Panc1 (cell line): ENCODE measurements at regions not wholly inside any gene's neighbourhood (a gene's known extent, or its start where the extent isn't known, plus 50 kb on each side); places are given as distances from the start of the nearest gene placed in this dataset.

ENCODE experiments used
- CTCF ChIP-seq: fragments of 450-650 bp; IDR thresholded peaks from 2 replicates; pipeline ENCODE4 v1.5.1; 2017; ENCODE audit warnings: mild to moderate bottlenecking
- POLR2AphosphoS5 ChIP-seq: IDR thresholded peaks from 2 replicates; pipeline ENCODE4 v1.6.1; 2012; ENCODE audit warnings: mild to moderate bottlenecking, low read depth, low read length, moderate library complexity
- SIN3A ChIP-seq: IDR thresholded peaks from 2 replicates; pipeline ENCODE4 v1.6.1; 2012; ENCODE audit warnings: low read depth, mild to moderate bottlenecking, low read length, moderate library complexity, borderline replicate concordance; ENCODE audit not compliant: insufficient read depth

DNA sequence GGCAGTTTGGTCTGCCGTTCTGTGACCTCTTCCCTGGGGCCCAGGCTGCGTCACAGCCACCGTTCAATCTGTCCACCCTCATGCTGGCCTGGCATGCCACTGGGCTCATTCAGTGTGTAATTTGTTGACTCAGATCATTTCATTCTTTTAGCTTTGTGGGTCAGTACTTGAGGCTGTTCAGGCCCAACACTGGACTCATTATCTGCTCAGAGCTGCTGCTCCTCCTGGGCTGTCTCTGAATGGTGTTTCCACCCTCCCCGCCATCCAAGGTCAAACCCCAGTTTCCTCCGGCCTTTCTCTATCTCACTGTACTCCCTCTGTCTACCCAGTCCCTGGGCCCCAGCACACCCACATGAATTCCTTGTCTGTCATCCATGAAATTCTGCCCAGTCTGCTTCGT is 152.4 kb upstream of the NCK2 start:
- no peak for TF ChIP-seq POLR2AphosphoS5
- TF ChIP-seq CTCF: no peak
- TF ChIP-seq SIN3A: no peak
